OCI-LY7 (cell line): ENCODE measurements at regions not wholly inside any gene's neighbourhood (a gene's known extent, or its start where the extent isn't known, plus 50 kb on each side); places are given as distances from the start of the nearest gene placed in this dataset.

ENCODE experiments used
- BruUV-seq: library from RNA; stranded (reverse); fragments of 400-500 nt; replicated peaks from 2 replicates; lab custom pipeline; 2021; lab: Mats Ljungman, UMichigan
- CTCF ChIA-PET: fragments of 300-600 bp; sonication (Branson Sonifier 250); formaldehyde crosslinking; loops from one replicate; lab custom pipeline; 2022; ENCODE audit warnings: antibody characterized with exemption; ENCODE audit not compliant: unreplicated experiment; lab: Charles Lee
- POLR2A ChIA-PET: fragments of 300-600 bp; sonication (Branson Sonifier 250); formaldehyde crosslinking; loops from one replicate; lab custom pipeline; 2022; ENCODE audit warnings: antibody characterized with exemption; lab: Charles Lee
- DNase-seq: peaks from one replicate; pipeline ENCODE4 v3.0.0-alpha.2; 2015; ENCODE audit warnings: low spot score
- H2AFZ ChIP-seq: fragments of 200-600 bp; sonication (generic), shearing (Covaris generic); 2 replicates; pipeline ENCODE4 v1.6.1; 2014; ENCODE audit warnings: mild to moderate bottlenecking, antibody characterized with exemption, low read length, moderate library complexity
- H3K27ac ChIP-seq: fragments of 200-600 bp; sonication (generic); 2 replicates; pipeline ENCODE4 v1.5.1; 2014; ENCODE audit warnings: mixed run types, low read depth, mild to moderate bottlenecking, moderate library complexity, low read length, inconsistent platforms; ENCODE audit not compliant: poor library complexity, severe bottlenecking
- H3K36me3 ChIP-seq: fragments of 200-600 bp; sonication (generic); 2 replicates; pipeline ENCODE4 v1.6.1; 2014; ENCODE audit warnings: mild to moderate bottlenecking, antibody characterized with exemption, low read length, moderate library complexity, mixed read lengths; ENCODE audit not compliant: insufficient read depth
- H3K4me1 ChIP-seq: fragments of 200-600 bp; sonication (generic); 2 replicates; pipeline ENCODE4 v1.5.1; 2014; ENCODE audit warnings: mild to moderate bottlenecking, low read length; ENCODE audit not compliant: insufficient read depth, poor library complexity, severe bottlenecking
- H3K4me2 ChIP-seq: fragments of 200-600 bp; sonication (generic); 2 replicates; pipeline ENCODE4 v1.6.1; 2014; ENCODE audit warnings: mild to moderate bottlenecking, low read length
- H3K4me3 ChIP-seq: fragments of 200-600 bp; sonication (generic); 2 replicates; pipeline ENCODE4 v1.5.1; 2014; ENCODE audit warnings: mild to moderate bottlenecking, low read depth, low read length; ENCODE audit not compliant: poor library complexity, severe bottlenecking
- H3K79me2 ChIP-seq: fragments of 200-600 bp; sonication (generic); 2 replicates; pipeline ENCODE4 v1.6.1; 2016; ENCODE audit warnings: low read depth, mild to moderate bottlenecking, low read length, moderate library complexity, mixed read lengths; ENCODE audit not compliant: insufficient read depth
- H3K9me2 ChIP-seq: fragments of 200-600 bp; sonication (generic); 2 replicates; pipeline ENCODE4 v1.6.1; 2016; ENCODE audit warnings: mild to moderate bottlenecking, low read length, mixed read lengths; ENCODE audit not compliant: insufficient read depth
- H3K9me3 ChIP-seq: fragments of 200-600 bp; sonication (generic); 2 replicates; pipeline ENCODE4 v1.6.1; 2014; ENCODE audit warnings: mild to moderate bottlenecking, mixed run types, low read length, mixed read lengths
- H4K20me1 ChIP-seq: fragments of 200-600 bp; sonication (generic); 2 replicates; pipeline ENCODE4 v1.6.1; 2014; ENCODE audit warnings: mild to moderate bottlenecking, antibody characterized with exemption, low read length, moderate library complexity, mixed read lengths; ENCODE audit not compliant: insufficient read depth
- CTCF ChIP-seq: fragments of 200-600 bp; sonication (generic); conservative IDR thresholded peaks from 2 replicates; pipeline ENCODE4 v1.5.1; 2014; ENCODE audit warnings: mild to moderate bottlenecking, antibody characterized with exemption, low read length, moderate library complexity, mixed read lengths
- EZH2phosphoT487 ChIP-seq: fragments of 200-600 bp; sonication (generic); IDR thresholded peaks from 2 replicates; pipeline ENCODE4 v1.6.1; 2018; ENCODE audit warnings: low read depth, borderline replicate concordance, mild to moderate bottlenecking, mixed run types, antibody characterized with exemption, low read length, moderate library complexity, mixed read lengths
- intact Hi-C: fragments of 100-400 bp; cut with micrococcal nuclease; formaldehyde crosslinking; loops from one replicate; pipeline ENCODE4 v1.10.0; 2022; ENCODE audit not compliant: unreplicated experiment

GRCh38 chr4:81923140-81923539 lies 450.7 kb downstream of the HNRNPD start:
- BruUV-seq, result no TSS peak
- no peak overlapping the region for H2AFZ ChIP-seq
- H3K4me3 ChIP-seq, result no peak overlapping the region
- H3K79me2 ChIP-seq, result no peaks in the 10 kb centered on the region
- intact Hi-C loops, result no loop called here
- ChIA-PET POLR2A (interaction anchor here (1.4 kb wide), 1 partner anchor 10 kb away, joined by 3 read pairs; no protein-coding TSS in a partner anchor), CTCF (no interaction called here)
- no peaks in the 10 kb centered on the region for H3K4me1 ChIP-seq
- TF ChIP-seq EZH2phosphoT487, result no peak
- TF ChIP-seq CTCF, result no peak
- no peak overlapping the region for H3K4me2 ChIP-seq
- no peak for DNase-seq
- no peaks in the 10 kb centered on the region for H3K9me3 ChIP-seq
- H3K36me3 ChIP-seq, result no peaks in the 10 kb centered on the region
- H3K27ac ChIP-seq, result no peak overlapping the region
- H3K9me2 ChIP-seq, result no peaks in the 10 kb centered on the region
- no peaks in the 10 kb centered on the region for H4K20me1 ChIP-seq

- Histone ChIP-seq H3K4me2 (no peak overlapping the region), H3K4me1 (no peaks in the 10 kb centered on the region), H3K4me3 (no peak overlapping the region), H4K20me1 (no peaks in the 10 kb centered on the region), H3K27ac (no peak overlapping the region), H3K9me3 (no peaks in the 10 kb centered on the region), H3K36me3 (no peaks in the 10 kb centered on the region), H3K9me2 (no peaks in the 10 kb centered on the region), H3K79me2 (no peaks in the 10 kb centered on the region), H2AFZ (no peak overlapping the region)
- intact Hi-C loops, result no loop called here
- ChIA-PET CTCF (no interaction called here), POLR2A (interaction anchor here (0.8 to 1.4 kb wide), 2 partner anchors 8 to 9 kb away, joined by 3 read pairs; no protein-coding TSS in a partner anchor)
- BruUV-seq, result no TSS peak
- DNase-seq, result no peak
- no peak for TF ChIP-seq EZH2phosphoT487
- TF ChIP-seq CTCF, result no peak
Observed at GRCh38 chr4:81922313-81922712, 450.6 kb upstream of the RASGEF1B start.

- no peak overlapping the region for H3K4me3 ChIP-seq
- no peaks in the 10 kb centered on the region for H4K20me1 ChIP-seq
- H3K79me2 ChIP-seq, result no peaks in the 10 kb centered on the region
- DNase-seq, result peak; percentile 25
- H3K9me2 ChIP-seq, result no peaks in the 10 kb centered on the region
- BruUV-seq, result no TSS peak
- TF ChIP-seq EZH2phosphoT487, result no peak
- TF ChIP-seq CTCF, result no peak
- H3K36me3 ChIP-seq, result no peaks in the 10 kb centered on the region
- no peaks in the 10 kb centered on the region for H3K9me3 ChIP-seq
- POLR2A ChIA-PET, result no interaction called here
- H3K27ac ChIP-seq, result no peak overlapping the region
- intact Hi-C loops, result no loop called here
- H3K4me2 ChIP-seq, result no peak overlapping the region
- no peak overlapping the region for H2AFZ ChIP-seq
- CTCF ChIA-PET, result no interaction called here
- H3K4me1 ChIP-seq, result no peaks in the 10 kb centered on the region
Observed at GRCh38 chr4:81921751-81922159, 450.0 kb upstream of the RASGEF1B start.
